ENCODE measurements at regions not wholly inside any gene's neighbourhood (a gene's known extent, or its start where the extent isn't known, plus 50 kb on each side); places are given as distances from the start of the nearest gene placed in this dataset.

DNA sequence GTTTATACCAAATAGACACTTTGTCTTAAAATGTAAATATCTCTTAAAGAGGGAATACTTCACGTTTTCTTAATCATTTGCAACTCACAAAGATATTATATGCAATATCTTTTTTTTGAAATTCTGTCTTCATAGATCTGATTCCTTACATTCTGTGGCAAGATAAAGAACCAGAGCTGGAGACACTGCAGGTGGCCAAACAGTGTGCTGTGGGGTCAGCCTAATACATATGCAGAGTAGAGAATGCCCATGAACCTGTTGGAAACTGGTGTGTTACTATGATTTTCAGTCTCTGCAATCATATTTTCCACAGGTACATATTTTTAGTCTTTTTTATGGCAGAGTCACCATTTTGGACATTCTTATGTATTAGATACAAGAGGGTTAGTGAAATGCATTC, 229.6 kb upstream of the CHST9 start:
- Histone ChIP-seq H3K4me1 (ENCODE audit: control insufficient read depth, extremely low read depth, insufficient read depth, low read length) (no peaks in the 10 kb centered on the region), H2AFZ (ENCODE audit: low read length) (no peak overlapping the region), H3K4me2 (ENCODE audit: extremely low read depth, insufficient read depth, low read length) (no peak overlapping the region), H3K9me3 (ENCODE audit: control insufficient read depth, insufficient read depth, low read depth, low read length) (no peaks in the 10 kb centered on the region), H3K9ac (ENCODE audit: insufficient read depth, low read length) (no peak overlapping the region), H3K36me3 (ENCODE audit: control insufficient read depth, insufficient read depth, low read length) (no peaks in the 10 kb centered on the region), H4K20me1 (ENCODE audit: control insufficient read depth, extremely low read depth, insufficient read depth, low read length) (no peaks in the 10 kb centered on the region), H3K4me3 (replicated peaks in 1 of 4; ENCODE audit: control extremely low read depth in 1 of 4, insufficient read depth in 1 of 4, low read depth in 3 of 4, low read length in 4 of 4) (no peak overlapping the region), H3K27ac (ENCODE audit: insufficient read depth, low read length) (no peak overlapping the region), H3K27me3 (ENCODE audit: control insufficient read depth, insufficient read depth, low read length) (no peaks in the 10 kb centered on the region), H3K79me2 (ENCODE audit: control insufficient read depth, insufficient read depth, low read length) (no peaks in the 10 kb centered on the region)
- TF ChIP-seq, protein P1, sequence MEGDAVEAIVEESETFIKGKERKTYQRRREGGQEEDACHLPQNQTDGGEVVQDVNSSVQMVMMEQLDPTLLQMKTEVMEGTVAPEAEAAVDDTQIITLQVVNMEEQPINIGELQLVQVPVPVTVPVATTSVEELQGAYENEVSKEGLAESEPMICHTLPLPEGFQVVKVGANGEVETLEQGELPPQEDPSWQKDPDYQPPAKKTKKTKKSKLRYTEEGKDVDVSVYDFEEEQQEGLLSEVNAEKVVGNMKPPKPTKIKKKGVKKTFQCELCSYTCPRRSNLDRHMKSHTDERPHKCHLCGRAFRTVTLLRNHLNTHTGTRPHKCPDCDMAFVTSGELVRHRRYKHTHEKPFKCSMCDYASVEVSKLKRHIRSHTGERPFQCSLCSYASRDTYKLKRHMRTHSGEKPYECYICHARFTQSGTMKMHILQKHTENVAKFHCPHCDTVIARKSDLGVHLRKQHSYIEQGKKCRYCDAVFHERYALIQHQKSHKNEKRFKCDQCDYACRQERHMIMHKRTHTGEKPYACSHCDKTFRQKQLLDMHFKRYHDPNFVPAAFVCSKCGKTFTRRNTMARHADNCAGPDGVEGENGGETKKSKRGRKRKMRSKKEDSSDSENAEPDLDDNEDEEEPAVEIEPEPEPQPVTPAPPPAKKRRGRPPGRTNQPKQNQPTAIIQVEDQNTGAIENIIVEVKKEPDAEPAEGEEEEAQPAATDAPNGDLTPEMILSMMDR (conservative IDR thresholded peaks at IDR 0.05 in 1 of 2, IDR thresholded peaks at IDR 0.05 in 1 of 2; ENCODE audit: low read depth in 1 of 2, low read length in 2 of 2): no peak
- no peak for TF ChIP-seq EZH2 (IDR thresholded peaks at IDR 0.05; ENCODE audit: low read length, missing control alignments)
- no peak for DNase-seq (ENCODE audit: low read depth in 2 of 2)

DNA sequence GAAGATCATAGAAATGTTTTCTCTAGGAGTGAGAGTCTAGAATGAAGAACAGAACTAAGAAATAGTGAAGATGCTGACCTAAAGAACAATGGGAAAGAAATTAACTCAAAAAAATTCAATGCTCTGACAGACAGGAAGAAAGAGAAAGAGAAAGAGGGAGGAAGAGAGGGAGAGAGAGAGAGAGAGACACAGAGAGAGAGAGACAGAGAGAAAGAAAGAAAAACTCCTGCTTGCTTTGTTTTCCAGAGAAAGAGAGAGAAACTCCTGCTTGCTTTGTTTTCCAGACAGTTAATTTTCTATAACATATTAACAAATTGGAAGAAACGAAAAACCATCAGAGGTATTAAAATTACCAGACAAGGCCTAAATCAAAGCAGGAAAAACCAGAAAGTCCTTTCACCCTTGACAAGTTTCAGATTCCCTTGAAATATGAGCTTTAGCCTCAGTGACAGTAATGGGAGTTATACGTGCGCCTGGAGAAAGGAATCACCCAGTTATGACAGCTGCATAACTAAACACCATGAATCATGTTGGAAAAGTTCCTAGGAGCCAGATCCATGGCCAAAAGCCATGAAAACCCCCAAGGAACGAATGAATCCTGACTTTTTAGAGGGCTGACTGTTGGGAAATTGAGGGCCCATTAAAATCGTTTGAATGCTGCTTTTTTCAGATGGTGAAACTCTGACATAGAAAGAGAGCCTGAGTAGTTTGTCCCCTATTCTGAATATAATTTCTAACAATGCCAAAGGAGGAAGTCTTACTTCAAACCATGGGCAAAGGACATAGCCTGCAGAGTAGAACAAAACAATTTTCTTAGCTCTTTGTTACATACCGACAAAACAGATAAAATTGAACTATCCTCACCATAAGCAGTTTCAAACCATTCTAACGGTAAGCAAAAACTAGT, 228.6 kb upstream of the CHST9 start:
- H4K20me1 ChIP-seq (ENCODE audit: control insufficient read depth, extremely low read depth, insufficient read depth, low read length): no peaks in the 10 kb centered on the region
- no peak overlapping the region for H3K4me3 ChIP-seq (replicated peaks in 1 of 4; ENCODE audit: control extremely low read depth in 1 of 4, insufficient read depth in 1 of 4, low read depth in 3 of 4, low read length in 4 of 4)
- no peaks in the 10 kb centered on the region for H3K36me3 ChIP-seq (ENCODE audit: control insufficient read depth, insufficient read depth, low read length)
- DNase-seq (ENCODE audit: low read depth in 2 of 2): peak; percentile 15 to 89
- no peaks in the 10 kb centered on the region for H3K79me2 ChIP-seq (ENCODE audit: control insufficient read depth, insufficient read depth, low read length)
- H3K9me3 ChIP-seq (ENCODE audit: control insufficient read depth, insufficient read depth, low read depth, low read length): no peaks in the 10 kb centered on the region
- no peaks in the 10 kb centered on the region for H3K4me1 ChIP-seq (ENCODE audit: control insufficient read depth, extremely low read depth, insufficient read depth, low read length)
- H2AFZ ChIP-seq (ENCODE audit: low read length): no peak overlapping the region
- no peaks in the 10 kb centered on the region for H3K27me3 ChIP-seq (ENCODE audit: control insufficient read depth, insufficient read depth, low read length)
- no peak for TF ChIP-seq EZH2 (IDR thresholded peaks at IDR 0.05; ENCODE audit: low read length, missing control alignments)
- TF ChIP-seq, protein P1 (conservative IDR thresholded peaks at IDR 0.05 in 1 of 2, IDR thresholded peaks at IDR 0.05 in 1 of 2; ENCODE audit: low read depth in 1 of 2, low read length in 2 of 2): no peak
- H3K9ac ChIP-seq (ENCODE audit: insufficient read depth, low read length): no peak overlapping the region
- H3K27ac ChIP-seq (ENCODE audit: insufficient read depth, low read length): no peak overlapping the region
- no peak overlapping the region for H3K4me2 ChIP-seq (ENCODE audit: extremely low read depth, insufficient read depth, low read length)

DNA sequence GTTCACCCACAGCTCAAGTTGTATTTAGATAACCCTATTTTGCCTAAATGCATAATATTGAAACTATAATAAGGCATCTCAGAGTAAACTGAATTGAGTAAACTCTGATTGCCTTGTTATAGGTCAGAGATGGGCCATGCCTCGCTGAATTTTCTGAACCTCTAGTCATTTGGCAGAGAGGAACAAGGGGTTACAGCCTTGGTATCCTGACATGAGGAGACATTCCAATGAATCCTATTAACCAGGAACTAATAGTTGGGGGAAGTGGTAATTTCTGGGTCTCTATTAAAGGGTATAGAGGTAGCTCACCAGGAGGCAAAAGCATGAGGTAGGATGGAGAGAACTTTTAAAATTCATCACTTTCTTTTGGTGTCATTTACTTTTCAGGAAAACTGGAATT, 227.4 kb upstream of the CHST9 start:
- Histone ChIP-seq H3K4me1 (ENCODE audit: control insufficient read depth, extremely low read depth, insufficient read depth, low read length) (no peaks in the 10 kb centered on the region), H3K4me2 (ENCODE audit: extremely low read depth, insufficient read depth, low read length) (no peak overlapping the region), H3K4me3 (replicated peaks in 1 of 4; ENCODE audit: control extremely low read depth in 1 of 4, insufficient read depth in 1 of 4, low read depth in 3 of 4, low read length in 4 of 4) (no peak overlapping the region), H3K27me3 (ENCODE audit: control insufficient read depth, insufficient read depth, low read length) (no peaks in the 10 kb centered on the region), H4K20me1 (ENCODE audit: control insufficient read depth, extremely low read depth, insufficient read depth, low read length) (no peaks in the 10 kb centered on the region), H3K9me3 (ENCODE audit: control insufficient read depth, insufficient read depth, low read depth, low read length) (no peaks in the 10 kb centered on the region), H3K79me2 (ENCODE audit: control insufficient read depth, insufficient read depth, low read length) (no peaks in the 10 kb centered on the region), H2AFZ (ENCODE audit: low read length) (no peak overlapping the region), H3K9ac (ENCODE audit: insufficient read depth, low read length) (no peak overlapping the region), H3K36me3 (ENCODE audit: control insufficient read depth, insufficient read depth, low read length) (no peaks in the 10 kb centered on the region), H3K27ac (ENCODE audit: insufficient read depth, low read length) (no peak overlapping the region)
- DNase-seq (ENCODE audit: low read depth in 2 of 2): peak in 1 of 2 donors; percentile 9
- TF ChIP-seq EZH2 (IDR thresholded peaks at IDR 0.05; ENCODE audit: low read length, missing control alignments): no peak
- TF ChIP-seq, protein P1 (conservative IDR thresholded peaks at IDR 0.05 in 1 of 2, IDR thresholded peaks at IDR 0.05 in 1 of 2; ENCODE audit: low read depth in 1 of 2, low read length in 2 of 2): no peak

Measured in fibroblast of lung (primary cell).